IPS-15b (cell line): ENCODE measurements at regions not wholly inside any gene's neighbourhood (a gene's known extent, or its start where the extent isn't known, plus 50 kb on each side); places are given as distances from the start of the nearest gene placed in this dataset.

Source experiments
- H3K27me3 ChIP-seq: one replicate; pipeline ENCODE4 v1.6.1; 2013; ENCODE audit warnings: low read length; ENCODE audit not compliant: control insufficient read depth, insufficient read depth
- H3K36me3 ChIP-seq: one replicate; pipeline ENCODE4 v1.6.1; 2013; ENCODE audit warnings: low read length; ENCODE audit not compliant: control insufficient read depth, insufficient read depth
- H3K4me1 ChIP-seq: one replicate; pipeline ENCODE4 v1.6.1; 2013; ENCODE audit warnings: mild to moderate bottlenecking, low read length; ENCODE audit not compliant: control insufficient read depth, insufficient read depth
- H3K4me3 ChIP-seq: one replicate; pipeline ENCODE4 v1.5.1; 2013; ENCODE audit warnings: low read depth, low read length
- H3K9ac ChIP-seq: one replicate; pipeline ENCODE4 v1.6.1; 2013; ENCODE audit warnings: low read depth, mild to moderate bottlenecking, low read length
- H3K9me3 ChIP-seq: one replicate; pipeline ENCODE4 v1.6.1; 2013; ENCODE audit warnings: mild to moderate bottlenecking, low read length; ENCODE audit not compliant: control insufficient read depth, insufficient read depth

DNA sequence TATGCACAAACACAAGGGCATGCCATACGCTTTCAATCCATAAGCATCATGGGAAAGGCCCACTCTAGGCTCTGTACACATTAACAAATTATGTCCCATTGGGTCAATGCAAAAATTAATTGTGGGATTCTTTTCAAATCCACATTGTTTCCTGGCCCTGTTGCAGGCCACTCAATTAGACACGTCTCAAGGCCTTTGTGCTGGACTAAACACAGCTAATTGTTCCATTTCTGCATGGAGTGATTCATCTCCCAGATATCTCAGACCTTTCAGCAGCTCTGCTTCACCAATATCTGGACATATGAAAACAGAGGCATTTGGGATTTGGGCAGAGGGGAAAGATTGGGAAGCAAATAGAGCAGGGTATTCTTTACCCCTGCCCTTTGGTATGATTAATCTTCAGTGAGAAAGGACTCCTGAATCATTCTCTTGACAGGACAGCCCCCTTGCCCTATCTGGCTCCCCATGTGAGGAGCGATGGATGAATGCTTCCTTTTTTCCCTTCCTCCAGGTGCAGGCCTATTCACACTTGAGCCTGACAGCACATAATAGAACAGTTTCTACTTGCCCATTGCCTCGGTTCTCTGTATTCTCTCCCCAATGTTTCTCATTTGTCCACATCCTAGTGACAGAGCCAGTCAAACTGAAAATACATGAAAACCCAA lies 547.6 kb downstream of the HAO1 start:
- no peaks in the 10 kb centered on the region for H3K36me3 ChIP-seq
- H3K4me1 ChIP-seq, result no peaks in the 10 kb centered on the region
- H3K4me3 ChIP-seq, result no peak overlapping the region
- H3K9ac ChIP-seq, result no peak overlapping the region
- no peaks in the 10 kb centered on the region for H3K9me3 ChIP-seq
- no peaks in the 10 kb centered on the region for H3K27me3 ChIP-seq

- no peak overlapping the region for H3K4me3 ChIP-seq
- no peaks in the 10 kb centered on the region for H3K36me3 ChIP-seq
- H3K27me3 ChIP-seq, result no peaks in the 10 kb centered on the region
- H3K4me1 ChIP-seq, result no peaks in the 10 kb centered on the region
- no peak overlapping the region for H3K9ac ChIP-seq
- no peaks in the 10 kb centered on the region for H3K9me3 ChIP-seq
Measured at GRCh38 chr20:7399114-7399513, 541.1 kb downstream of the HAO1 start.

GRCh38 chr20:7399575-7399974 lies 540.7 kb downstream of the HAO1 start:
- Histone ChIP-seq H3K4me1 (no peaks in the 10 kb centered on the region), H3K4me3 (no peak overlapping the region), H3K9ac (no peak overlapping the region), H3K36me3 (no peaks in the 10 kb centered on the region), H3K27me3 (no peaks in the 10 kb centered on the region), H3K9me3 (no peaks in the 10 kb centered on the region)

- H3K36me3 ChIP-seq, result no peaks in the 10 kb centered on the region
- H3K9me3 ChIP-seq, result no peaks in the 10 kb centered on the region
- H3K27me3 ChIP-seq, result no peaks in the 10 kb centered on the region
- H3K9ac ChIP-seq, result no peak overlapping the region
- no peak overlapping the region for H3K4me3 ChIP-seq
- no peaks in the 10 kb centered on the region for H3K4me1 ChIP-seq
Measured at GRCh38 chr20:7406671-7407070, 533.6 kb downstream of the HAO1 start.

DNA sequence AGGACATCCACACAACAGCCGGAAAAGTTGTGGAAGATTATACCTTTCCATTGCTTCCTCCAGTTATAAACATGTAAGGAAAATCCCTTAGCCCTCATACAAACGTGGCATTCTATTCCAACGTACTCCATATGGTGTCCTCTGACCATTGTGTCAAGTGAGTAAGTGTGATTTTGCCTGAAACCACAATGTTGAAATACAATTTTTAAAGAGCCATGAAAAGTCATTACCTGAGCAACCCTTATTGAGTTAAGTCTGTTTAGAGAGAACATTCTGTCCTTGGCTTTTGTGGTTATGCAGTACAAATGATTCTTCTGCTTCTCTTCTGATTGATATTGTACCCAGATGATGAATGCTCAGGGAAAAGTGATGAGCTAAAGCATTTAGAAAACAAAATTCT lies 530.1 kb downstream of the HAO1 start:
- no peaks in the 10 kb centered on the region for H3K4me1 ChIP-seq
- no peaks in the 10 kb centered on the region for H3K9me3 ChIP-seq
- H3K36me3 ChIP-seq, result no peaks in the 10 kb centered on the region
- H3K4me3 ChIP-seq, result no peak overlapping the region
- H3K27me3 ChIP-seq, result no peaks in the 10 kb centered on the region
- no peak overlapping the region for H3K9ac ChIP-seq

DNA sequence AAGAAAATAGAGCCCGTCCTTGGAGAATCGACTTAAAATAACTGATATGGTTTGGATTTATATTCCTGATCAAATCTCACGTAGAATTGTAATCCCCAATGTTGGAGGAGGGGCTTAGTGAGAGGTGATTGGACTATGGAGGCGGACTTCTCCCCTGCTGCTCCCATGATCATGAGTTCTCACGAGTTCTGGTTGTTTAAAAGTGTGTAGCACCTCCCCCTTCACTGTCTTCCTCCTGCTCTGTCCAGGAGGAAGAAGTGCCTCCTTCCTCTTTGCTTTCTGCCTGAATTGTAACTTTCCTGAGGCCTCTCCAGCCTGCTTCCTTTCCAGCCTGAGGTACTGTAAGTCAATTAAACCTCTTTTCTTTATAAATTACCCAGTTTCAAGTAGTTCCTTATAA lies 529.2 kb downstream of the HAO1 start:
- H3K4me1 ChIP-seq, result no peaks in the 10 kb centered on the region
- H3K4me3 ChIP-seq, result no peak overlapping the region
- no peak overlapping the region for H3K9ac ChIP-seq
- no peaks in the 10 kb centered on the region for H3K36me3 ChIP-seq
- no peaks in the 10 kb centered on the region for H3K9me3 ChIP-seq
- no peaks in the 10 kb centered on the region for H3K27me3 ChIP-seq

GRCh38 chr20:7415427-7415826 lies 524.8 kb downstream of the HAO1 start:
- Histone ChIP-seq H3K27me3 (no peaks in the 10 kb centered on the region), H3K9me3 (no peaks in the 10 kb centered on the region), H3K4me3 (no peak overlapping the region), H3K36me3 (no peaks in the 10 kb centered on the region), H3K4me1 (no peaks in the 10 kb centered on the region), H3K9ac (no peak overlapping the region)

GRCh38 chr20:7416382-7416781 lies 523.9 kb downstream of the HAO1 start:
- Histone ChIP-seq H3K9me3 (no peaks in the 10 kb centered on the region), H3K9ac (no peak overlapping the region), H3K36me3 (no peaks in the 10 kb centered on the region), H3K27me3 (no peaks in the 10 kb centered on the region), H3K4me3 (no peak overlapping the region), H3K4me1 (no peaks in the 10 kb centered on the region)

DNA sequence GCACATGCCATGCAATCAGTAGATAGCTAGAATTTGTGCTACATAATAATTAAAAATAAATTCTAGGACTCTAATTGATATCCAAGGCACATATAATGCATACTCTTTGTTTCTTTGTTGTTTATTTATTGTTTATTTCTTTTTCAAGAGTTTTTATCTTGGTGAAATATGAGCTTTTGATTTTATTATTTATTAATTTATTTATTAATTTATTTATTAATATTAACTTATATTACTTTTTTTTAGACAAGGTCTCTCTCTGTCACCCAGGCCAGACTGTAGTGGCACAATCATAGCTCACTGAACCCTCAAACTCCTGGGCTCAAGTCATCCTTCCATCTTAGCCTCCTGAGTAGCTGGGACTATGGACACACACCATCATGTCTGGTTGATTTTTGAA lies 519.9 kb downstream of the HAO1 start:
- Histone ChIP-seq H3K4me1 (no peaks in the 10 kb centered on the region), H3K9ac (no peak overlapping the region), H3K27me3 (no peaks in the 10 kb centered on the region), H3K9me3 (no peaks in the 10 kb centered on the region), H3K36me3 (no peaks in the 10 kb centered on the region), H3K4me3 (no peak overlapping the region)

DNA sequence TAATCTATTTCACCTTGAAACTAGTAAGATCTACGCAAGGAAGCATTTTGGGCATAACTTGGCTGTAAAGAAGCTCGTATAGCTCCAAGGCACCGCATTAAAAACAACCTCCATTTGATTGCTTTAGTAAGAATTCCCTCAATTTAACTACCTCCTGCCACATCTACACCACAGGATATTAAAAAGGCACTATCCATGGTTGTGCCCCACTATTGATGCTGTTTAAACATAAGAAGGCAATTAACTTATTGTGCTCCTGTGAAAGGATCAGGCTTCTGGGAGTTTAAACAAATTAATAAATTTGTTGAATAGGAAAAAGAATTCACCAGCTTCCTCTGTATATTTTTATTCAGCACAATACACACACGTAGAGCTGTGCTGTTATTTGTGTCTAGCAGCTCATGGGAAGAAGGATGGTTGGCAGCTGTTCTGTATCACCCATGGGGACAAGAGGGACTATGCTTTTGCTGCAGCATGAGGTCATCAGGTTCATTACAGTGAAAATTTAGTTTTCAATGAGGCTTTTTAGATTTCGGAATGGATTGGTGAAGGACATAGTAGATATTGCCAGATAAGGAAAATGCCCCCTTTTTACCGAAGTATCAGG lies 513.3 kb downstream of the HAO1 start:
- Histone ChIP-seq H3K36me3 (no peaks in the 10 kb centered on the region), H3K9me3 (no peaks in the 10 kb centered on the region), H3K9ac (no peak overlapping the region), H3K4me1 (no peaks in the 10 kb centered on the region), H3K4me3 (no peak overlapping the region), H3K27me3 (no peaks in the 10 kb centered on the region)

- H3K4me3 ChIP-seq, result no peak overlapping the region
- no peak overlapping the region for H3K9ac ChIP-seq
- H3K9me3 ChIP-seq, result no peaks in the 10 kb centered on the region
- no peaks in the 10 kb centered on the region for H3K36me3 ChIP-seq
- H3K27me3 ChIP-seq, result no peaks in the 10 kb centered on the region
- no peaks in the 10 kb centered on the region for H3K4me1 ChIP-seq
Measured at GRCh38 chr20:7428946-7429345, 511.3 kb downstream of the HAO1 start.

DNA sequence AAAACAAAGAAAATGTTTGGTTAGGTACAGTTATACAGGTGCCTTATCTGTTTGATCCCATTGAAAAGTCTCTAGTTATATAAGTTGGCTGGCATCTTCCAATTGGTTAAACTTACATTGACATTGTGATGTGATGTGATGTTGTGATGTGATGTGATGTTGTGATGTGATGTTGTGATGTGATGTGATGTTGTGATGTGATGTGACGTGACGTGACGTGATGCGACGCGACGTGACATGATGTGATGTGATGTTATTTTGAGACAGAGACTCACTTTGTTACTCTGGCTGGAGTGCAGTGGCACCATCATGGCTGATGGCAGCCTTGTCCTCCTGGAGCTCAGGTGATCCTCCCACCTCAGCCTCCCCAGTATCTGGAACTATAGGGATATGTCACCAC lies 507.6 kb downstream of the HAO1 start:
- H3K4me1 ChIP-seq, result no peaks in the 10 kb centered on the region
- no peak overlapping the region for H3K9ac ChIP-seq
- H3K4me3 ChIP-seq, result no peak overlapping the region
- no peaks in the 10 kb centered on the region for H3K36me3 ChIP-seq
- H3K9me3 ChIP-seq, result no peaks in the 10 kb centered on the region
- H3K27me3 ChIP-seq, result no peaks in the 10 kb centered on the region
